ENCODE measurements at regions not wholly inside any gene's neighbourhood (a gene's known extent, or its start where the extent isn't known, plus 50 kb on each side); places are given as distances from the start of the nearest gene placed in this dataset.

DNA sequence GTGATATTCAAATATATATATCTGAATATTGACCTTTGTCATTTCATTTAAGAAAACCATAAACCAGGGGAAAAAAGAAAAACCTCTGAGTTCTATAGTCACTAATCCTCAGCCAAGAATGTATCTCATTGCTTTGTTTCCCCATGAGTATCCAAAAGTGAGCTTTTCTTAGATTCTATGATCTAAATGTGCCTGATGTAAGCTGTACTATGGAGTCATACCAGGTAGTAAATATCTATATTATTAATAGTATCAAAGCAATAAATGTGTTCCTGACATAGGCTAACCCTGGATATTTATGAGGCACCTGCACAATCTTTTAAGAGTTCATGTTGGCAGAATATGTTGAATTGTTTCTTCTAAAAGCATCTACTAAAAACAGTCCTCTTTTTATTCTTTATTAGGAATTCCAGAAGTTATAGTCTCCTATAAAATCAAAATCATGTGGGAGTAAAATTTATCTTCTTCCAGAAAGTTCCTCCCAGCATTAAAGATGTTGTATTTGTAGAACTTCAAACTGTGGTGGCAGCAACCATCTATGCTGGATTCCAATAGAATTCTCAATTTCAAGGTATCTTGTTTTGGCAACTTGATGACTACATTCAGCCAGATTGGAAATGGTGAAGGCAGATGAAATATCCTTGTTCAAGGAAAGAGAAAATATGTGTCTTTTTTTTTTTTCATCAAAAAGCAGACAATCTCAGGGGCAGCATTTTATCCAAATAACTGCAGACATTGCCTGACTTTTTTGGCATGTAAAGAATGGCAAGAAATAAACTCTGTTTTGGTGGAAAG is 139.7 kb upstream of the RASSF8 start:
- TF ChIP-seq CTCF (IDR thresholded peaks at IDR 0.05) (no peak), POLR2A (IDR thresholded peaks at IDR 0.05) (no peak)

Measured in heart left ventricle (tissue), 13 donors.